H1 (cell line): ENCODE measurements at regions not wholly inside any gene's neighbourhood (a gene's known extent, or its start where the extent isn't known, plus 50 kb on each side); places are given as distances from the start of the nearest gene placed in this dataset.

Source experiments
- CTCF ChIA-PET: fragments of 300-600 bp; sonication (Branson Sonifier 250); formaldehyde crosslinking; loops from one replicate; lab custom pipeline; 2021; ENCODE audit not compliant: partially characterized antibody; lab: Charles Lee
- POLR2A ChIA-PET: fragments of 300-600 bp; sonication (Branson Sonifier 250); formaldehyde crosslinking; loops from one replicate; lab custom pipeline; 2021; ENCODE audit warnings: inconsistent platforms; ENCODE audit not compliant: partially characterized antibody; lab: Charles Lee
- DNase-seq, 2 experiments: peaks; one replicate each; pipeline versions ENCODE4 v3.0.0 to v3.0.0-alpha.2; 2010 to 2022; ENCODE audit warnings: low spot score in 2 of 2, low read depth in 1 of 2, mixed read lengths in 1 of 2
- FAIRE-seq: peaks from 2 replicates; lab custom pipeline; 2011; peaks lifted over from hg19 to GRCh38; lab: Jason Lieb, UNC
- H2AFZ ChIP-seq: 2 replicates; pipeline ENCODE4 v1.8.1; 2012; ENCODE audit warnings: low read length, inconsistent platforms
- H2AK5ac ChIP-seq: 2 replicates; pipeline ENCODE4 v1.6.1; 2013; ENCODE audit warnings: low read depth, low read length
- H2BK120ac ChIP-seq: replicated peaks from 2 replicates; pipeline ENCODE3; 2013; ENCODE audit warnings: low read depth, low read length, inconsistent platforms
- H2BK12ac ChIP-seq: 2 replicates; pipeline ENCODE4 v1.6.1; 2013; ENCODE audit warnings: low read depth, low read length
- H2BK15ac ChIP-seq: 2 replicates; pipeline ENCODE4 v1.6.1; 2013; ENCODE audit warnings: low read length
- H2BK20ac ChIP-seq: 2 replicates; pipeline ENCODE4 v1.6.1; 2013; ENCODE audit warnings: low read length
- H2BK5ac ChIP-seq: 2 replicates; pipeline ENCODE4 v1.6.1; 2013; ENCODE audit warnings: low read depth, low read length
- H3K14ac ChIP-seq: 2 replicates; pipeline ENCODE4 v1.6.1; 2013; ENCODE audit warnings: inconsistent platforms; ENCODE audit not compliant: insufficient read length
- H3K18ac ChIP-seq: 2 replicates; pipeline ENCODE4 v1.6.1; 2013; ENCODE audit warnings: low read length; ENCODE audit errors: extremely low read depth
- H3K23ac ChIP-seq: 2 replicates; pipeline ENCODE4 v1.6.1; 2013; ENCODE audit warnings: inconsistent platforms; ENCODE audit not compliant: insufficient read length
- H3K23me2 ChIP-seq: 2 replicates; pipeline ENCODE4 v1.6.1; 2013; ENCODE audit warnings: low read depth, low read length
- H3K27ac ChIP-seq: 2 replicates; pipeline ENCODE4 v1.6.1; 2011; ENCODE audit warnings: low read depth, low read length, inconsistent platforms
- H3K27me3 ChIP-seq, 4 experiments: replicated peaks in 1 of 4; 1 replicate in 1 of 4; 2 replicates in 3 of 4; pipeline versions ENCODE4 v1.6.1 to v1.8.1; 2011 to 2013; ENCODE audit warnings: low read length in 3 of 4, mild to moderate bottlenecking in 3 of 4, inconsistent platforms in 2 of 4, mixed read lengths in 2 of 4, moderate library complexity in 1 of 4; ENCODE audit not compliant: control insufficient read depth in 3 of 4, insufficient read depth in 3 of 4; ENCODE audit errors: extremely low read depth in 1 of 4
- H3K36me3 ChIP-seq, 4 experiments: 2 replicates each; pipeline versions ENCODE4 v1.6.1 to v1.8.1; 2011 to 2013; ENCODE audit warnings: mild to moderate bottlenecking in 4 of 4, low read length in 3 of 4, moderate library complexity in 2 of 4, control low read depth in 1 of 4, inconsistent platforms in 1 of 4; ENCODE audit not compliant: insufficient read depth in 4 of 4, control insufficient read depth in 2 of 4
- H3K4ac ChIP-seq: replicated peaks from 2 replicates; pipeline ENCODE3; 2013; ENCODE audit warnings: low read length, low read depth, mixed read lengths, inconsistent platforms; ENCODE audit not compliant: insufficient read length
- H3K4me1 ChIP-seq, 4 experiments: replicated peaks in 1 of 4; 1 replicate in 1 of 4; 2 replicates in 3 of 4; pipeline versions ENCODE4 v1.6.1 to v1.8.1; 2011 to 2013; ENCODE audit warnings: low read length in 3 of 4, inconsistent platforms in 2 of 4, mixed read lengths in 1 of 4; ENCODE audit not compliant: insufficient read depth in 4 of 4, control insufficient read depth in 3 of 4
- H3K4me2 ChIP-seq, 2 experiments: 2 replicates each; pipeline versions ENCODE4 v1.6.1 to v1.8.1; 2011 to 2013; ENCODE audit warnings: low read depth in 2 of 2, low read length in 2 of 2, control low read depth in 1 of 2, inconsistent platforms in 1 of 2, mild to moderate bottlenecking in 1 of 2; ENCODE audit not compliant: insufficient read depth in 1 of 2
- H3K4me3 ChIP-seq, 4 experiments: fragments of 200-600, 300-600 bp in 1 of 4; sonication (generic), shearing (Covaris generic), sonication (Bioruptor Twin) in 1 of 4; 2 replicates each; pipeline versions ENCODE4 v1.5.1 to v1.8.1; 2011 to 2016; ENCODE audit warnings: low read length in 4 of 4, low read depth in 3 of 4, control low read depth in 2 of 4, inconsistent platforms in 2 of 4, mild to moderate bottlenecking in 2 of 4, mixed read lengths in 1 of 4, moderate library complexity in 1 of 4; ENCODE audit not compliant: insufficient read depth in 2 of 4; ENCODE audit errors: extremely low read depth in 1 of 4
- H3K56ac ChIP-seq: replicated peaks from 2 replicates; pipeline ENCODE3; 2013; ENCODE audit warnings: low read depth, mild to moderate bottlenecking, mixed read lengths, low read length, inconsistent platforms; ENCODE audit not compliant: insufficient read length
- H3K79me1 ChIP-seq: 2 replicates; pipeline ENCODE4 v1.6.1; 2013; ENCODE audit warnings: low read depth, low read length, control low read depth
- H3K79me2 ChIP-seq, 2 experiments: 2 replicates each; pipeline versions ENCODE4 v1.6.1 to v1.8.1; 2012 to 2013; ENCODE audit warnings: low read length in 2 of 2, mild to moderate bottlenecking in 2 of 2, inconsistent platforms in 1 of 2; ENCODE audit not compliant: insufficient read depth in 2 of 2, control insufficient read depth in 1 of 2
- H3K9ac ChIP-seq, 4 experiments: replicated peaks in 1 of 4; 1 replicate in 1 of 4; 2 replicates in 3 of 4; pipeline versions ENCODE4 v1.6.1 to v1.8.1; 2011 to 2013; ENCODE audit warnings: low read depth in 3 of 4, low read length in 3 of 4, control low read depth in 2 of 4, mild to moderate bottlenecking in 2 of 4, moderate library complexity in 2 of 4, inconsistent platforms in 1 of 4; ENCODE audit errors: extremely low read depth in 1 of 4
- H3K9me3 ChIP-seq, 2 experiments: 2 replicates each; pipeline versions ENCODE4 v1.6.1 to v1.8.1; 2012 to 2013; ENCODE audit warnings: mild to moderate bottlenecking in 2 of 2, moderate library complexity in 2 of 2, control low read depth in 1 of 2, inconsistent platforms in 1 of 2, low read depth in 1 of 2, low read length in 1 of 2, mixed read lengths in 1 of 2; ENCODE audit not compliant: insufficient read depth in 2 of 2
- H4K20me1 ChIP-seq, 2 experiments: replicated peaks in 1 of 2; 2 replicates each; pipeline versions ENCODE3 to v1.8.1; 2011 to 2013; ENCODE audit warnings: inconsistent platforms in 2 of 2, low read length in 2 of 2, mild to moderate bottlenecking in 1 of 2; ENCODE audit not compliant: insufficient read depth in 2 of 2, control insufficient read depth in 1 of 2
- H4K5ac ChIP-seq: 2 replicates; pipeline ENCODE4 v1.6.1; 2013; ENCODE audit warnings: low read length, low read depth, mixed read lengths, inconsistent platforms; ENCODE audit not compliant: insufficient read length
- H4K8ac ChIP-seq: 2 replicates; pipeline ENCODE4 v1.8.0; 2013; ENCODE audit warnings: mild to moderate bottlenecking, moderate library complexity, low read length, inconsistent platforms; ENCODE audit not compliant: insufficient read depth; ENCODE audit errors: extremely low read depth
- H4K91ac ChIP-seq: replicated peaks from 2 replicates; pipeline ENCODE3; 2013; ENCODE audit warnings: low read length, mixed read lengths, inconsistent platforms; ENCODE audit not compliant: insufficient read length
- BRCA1 ChIP-seq: IDR thresholded peaks from 2 replicates; pipeline ENCODE4 v1.6.1; 2012; ENCODE audit warnings: low read depth, low read length, improper control_type of control experiment
- HDAC6 ChIP-seq: IDR thresholded peaks from one replicate; pipeline ENCODE4 v1.7.1; 2012; ENCODE audit warnings: low read depth, mild to moderate bottlenecking, inconsistent platforms, low read length, moderate library complexity
- KDM4A ChIP-seq: IDR thresholded peaks from one replicate; pipeline ENCODE4 v1.7.1; 2012; ENCODE audit warnings: low read depth, mild to moderate bottlenecking, moderate library complexity, low read length, inconsistent platforms; ENCODE audit not compliant: severe bottlenecking
- RNF2 ChIP-seq: fragments of 200-900, 300-1000 bp; sonication (generic); IDR thresholded peaks from 2 replicates; pipeline ENCODE4 v1.7.1; 2016; ENCODE audit warnings: borderline replicate concordance, low read depth, mild to moderate bottlenecking, antibody characterized with exemption, low read length; ENCODE audit not compliant: poor library complexity, severe bottlenecking; ENCODE audit errors: missing control alignments
- SP4 ChIP-seq: IDR thresholded peaks from 2 replicates; pipeline ENCODE4 v1.6.1; 2012; ENCODE audit warnings: low read length, inconsistent platforms
- TCF12 ChIP-seq: IDR thresholded peaks from 2 replicates; pipeline ENCODE4 v1.6.1; 2011; ENCODE audit warnings: low read depth, mild to moderate bottlenecking, low read length
- USF2 ChIP-seq: IDR thresholded peaks from 2 replicates; pipeline ENCODE4 v1.6.1; 2011; ENCODE audit warnings: low read length, improper control_type of control experiment
- YY1 ChIP-seq: IDR thresholded peaks from 2 replicates; pipeline ENCODE4 v1.6.1; 2011; ENCODE audit warnings: low read depth, mild to moderate bottlenecking, low read length
- WGBS, 2 experiments: shearing (Covaris generic) in 1 of 2; methylation state at CpG; one replicate each; pipeline versions ENCODE4 v1.1.6 to v1.1.7; 2013 to 2015; ENCODE audit warnings: low lambda C conversion rate in 2 of 2, mixed read lengths in 2 of 2, inconsistent platforms in 1 of 2, low coverage in 1 of 2, missing lambda C conversion rate in 1 of 2; ENCODE audit not compliant: insufficient replicate concordance in 2 of 2, insufficient coverage in 1 of 2, insufficient read length in 1 of 2; ENCODE audit errors: extremely low coverage in 1 of 2, missing lambda C conversion rate in 1 of 2; 5-methylcytosine and 5-hydroxymethylcytosine counted together
- TF ChIP-seq, protein P1 (sequence below): IDR thresholded peaks from 2 replicates; pipeline ENCODE4 v1.6.1; 2012; ENCODE audit warnings: low read length, inconsistent platforms

DNA sequence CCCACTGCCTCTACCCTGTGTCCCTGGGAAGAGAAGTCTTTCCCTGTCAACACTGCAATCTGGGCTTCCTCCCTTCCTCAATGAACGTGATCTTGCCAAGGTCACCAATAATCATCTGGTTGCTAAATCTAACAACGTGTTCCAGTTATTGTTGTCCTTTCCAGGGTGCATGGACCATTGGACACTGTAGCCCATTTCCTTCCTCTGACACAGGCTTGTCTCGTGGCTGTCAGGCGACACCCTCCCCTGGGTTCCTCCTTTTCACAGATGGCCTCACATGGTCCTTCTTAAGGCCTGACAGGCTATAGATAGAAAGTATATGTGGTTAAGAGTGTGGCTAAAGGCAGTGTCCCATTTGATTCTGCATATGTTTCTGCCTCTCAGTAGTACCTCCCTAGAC lies 67.7 kb upstream of the STARD13 start:
- Histone ChIP-seq H4K5ac (no peak overlapping the region), H2AK5ac (no peak overlapping the region), H3K56ac (no peak overlapping the region), H3K4me2 (no peak overlapping the region), H2BK12ac (no peak overlapping the region), H3K14ac (no peak overlapping the region), H4K91ac (no peak overlapping the region), H3K23ac (no peak overlapping the region), H2BK120ac (no peak overlapping the region), H4K8ac (no peak overlapping the region), H2BK20ac (no peak overlapping the region), H3K18ac (no peak overlapping the region), H3K27me3 (peaks cover 3 to 21% (median 20%) of the 10 kb centered on the region in 4 experiments), H3K79me1 (no peaks in the 10 kb centered on the region), H3K36me3 (no peaks in the 10 kb centered on the region), H3K4me1 (peaks cover 0 to 5% (median 2%) of the 10 kb centered on the region in 4 experiments; a peak in 1 of 7 replicates), H3K4ac (no peak overlapping the region), H3K27ac (no peak overlapping the region), H3K23me2 (peaks cover 4% of the 10 kb centered on the region; the same call in 1 of the 2 replicates), H3K4me3 (no peak overlapping the region), H4K20me1 (no peaks in the 10 kb centered on the region), H2AFZ (no peak overlapping the region), H3K9ac (no peak overlapping the region), H2BK15ac (no peak overlapping the region), H3K9me3 (no peaks in the 10 kb centered on the region; a peak in 1 of 4 replicates), H3K79me2 (no peaks in the 10 kb centered on the region), H2BK5ac (no peak overlapping the region)
- DNase-seq (no peak), FAIRE-seq (no peak)
- POLR2A ChIA-PET = no interaction called here
- CTCF ChIA-PET = no interaction called here
- 87% methylated on average over 4 of the region's 4 CpGs; no CpG with 5 or more reads in 1 of the 2 experiments for WGBS, 2 experiments
- TF ChIP-seq BRCA1 (no peak), RNF2 (no peak), TCF12 (no peak), YY1 (no peak), KDM4A (no peak), SP4 (no peak), HDAC6 (no peak), USF2 (no peak)
- TF ChIP-seq, protein P1, sequence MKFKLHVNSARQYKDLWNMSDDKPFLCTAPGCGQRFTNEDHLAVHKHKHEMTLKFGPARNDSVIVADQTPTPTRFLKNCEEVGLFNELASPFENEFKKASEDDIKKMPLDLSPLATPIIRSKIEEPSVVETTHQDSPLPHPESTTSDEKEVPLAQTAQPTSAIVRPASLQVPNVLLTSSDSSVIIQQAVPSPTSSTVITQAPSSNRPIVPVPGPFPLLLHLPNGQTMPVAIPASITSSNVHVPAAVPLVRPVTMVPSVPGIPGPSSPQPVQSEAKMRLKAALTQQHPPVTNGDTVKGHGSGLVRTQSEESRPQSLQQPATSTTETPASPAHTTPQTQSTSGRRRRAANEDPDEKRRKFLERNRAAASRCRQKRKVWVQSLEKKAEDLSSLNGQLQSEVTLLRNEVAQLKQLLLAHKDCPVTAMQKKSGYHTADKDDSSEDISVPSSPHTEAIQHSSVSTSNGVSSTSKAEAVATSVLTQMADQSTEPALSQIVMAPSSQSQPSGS = no peak
